BLaER1 treated with 17β-estradiol and CSF1 and Interleukin-3, amounts not matched to agents 10 nM and 100 nM (cell line): ENCODE measurements at regions not wholly inside any gene's neighbourhood (a gene's known extent, or its start where the extent isn't known, plus 50 kb on each side); places are given as distances from the start of the nearest gene placed in this dataset.
A peak's percentile ranks its signal among the peaks of the same experiment; 100 is the strongest.
"Not testable (repeated sequence)": the region's sequence is repeated elsewhere in the genome, so short reads cannot be mapped to it uniquely, and the experiment has no call there.

ENCODE experiments used
- H3K27ac ChIP-seq, 11 experiments: shearing (Covaris generic); formaldehyde crosslinking; 2 replicates each; pipeline ENCODE4 v1.8.1; 2022
- H3K27me3 ChIP-seq, 11 experiments: shearing (Covaris generic); formaldehyde crosslinking; 2 replicates each; pipeline ENCODE4 v1.8.1; 2022
- H3K36me3 ChIP-seq, 11 experiments: shearing (Covaris generic); formaldehyde crosslinking; 2 replicates each; pipeline ENCODE4 v1.8.1; 2022
- H3K4me1 ChIP-seq, 10 experiments: shearing (Covaris generic); formaldehyde crosslinking; 2 replicates each; pipeline ENCODE4 v1.8.1; 2022
- H3K4me2 ChIP-seq, 11 experiments: shearing (Covaris generic); formaldehyde crosslinking; 2 replicates each; pipeline ENCODE4 v1.8.1; 2022
- H3K4me3 ChIP-seq, 10 experiments: shearing (Covaris generic); formaldehyde crosslinking; 2 replicates each; pipeline ENCODE4 v1.8.1; 2022
- H3K9ac ChIP-seq, 11 experiments: shearing (Covaris generic); formaldehyde crosslinking; 2 replicates each; pipeline ENCODE4 v1.8.1; 2022
- H3K9me3 ChIP-seq, 11 experiments: shearing (Covaris generic); formaldehyde crosslinking; replicated peaks in 1 of 11; 2 replicates each; pipeline ENCODE4 v1.8.1; 2022
- H4K20me1 ChIP-seq, 11 experiments: shearing (Covaris generic); formaldehyde crosslinking; 2 replicates each; pipeline ENCODE4 v1.8.1; 2022
- Cebpa-rat ChIP-seq, 11 experiments: shearing (Covaris generic); IDR thresholded peaks; 2 replicates each; pipeline ENCODE4 v1.8.1; 2022

GRCh38 chr3:177781686-177782161 is 584.4 kb upstream of the TBL1XR1 start:
- Histone ChIP-seq H3K9ac (no peak overlapping the region), H3K4me1 (peaks cover 18 to 47% (median 20%) of the 10 kb centered on the region in 10 experiments), H3K27ac (peak overlapping the region in 1 of 11 experiments; percentile 21; a peak in 1 of 22 replicates), H3K4me3 (no peak overlapping the region), H3K4me2 (peak overlapping the region in 4 of 11 experiments; percentile 10 to 58 (median 54); a peak in 6 of 22 replicates), H3K9me3 (peaks cover 0 to 82% (median 58%) of the 10 kb centered on the region in 11 experiments; a peak in 18 of 22 replicates), H3K27me3 (no peaks in the 10 kb centered on the region), H3K36me3 (0 out of 22 replicates have a peak, but pooled peaks cover 0 to 6% (median 0%) of the 10 kb centered on the region in 11 experiments), H4K20me1 (no peaks in the 10 kb centered on the region)
- no peak for TF ChIP-seq Cebpa-rat (IDR thresholded peaks at IDR 0.05)

- no peak for TF ChIP-seq Cebpa-rat (IDR thresholded peaks at IDR 0.05)
- H3K4me3 ChIP-seq = no peak overlapping the region
- no peaks in the 10 kb centered on the region for H4K20me1 ChIP-seq
- H3K36me3 ChIP-seq = 0 out of 22 replicates have a peak, but pooled peaks cover 0 to 6% (median 0%) of the 10 kb centered on the region in 11 experiments
- no peak overlapping the region for H3K27ac ChIP-seq
- peaks cover 0 to 66% (median 44%) of the 10 kb centered on the region in 11 experiments; a peak in 17 of 22 replicates for H3K9me3 ChIP-seq
- H3K4me2 ChIP-seq = no peak overlapping the region
- H3K4me1 ChIP-seq = peaks cover 10 to 32% (median 12%) of the 10 kb centered on the region in 10 experiments
- H3K27me3 ChIP-seq = no peaks in the 10 kb centered on the region
- no peak overlapping the region for H3K9ac ChIP-seq
Observed at GRCh38 chr3:177783338-177783737, 586.1 kb upstream of the TBL1XR1 start.

- Histone ChIP-seq H3K27me3 (no peaks in the 10 kb centered on the region), H3K9ac (no peak overlapping the region), H3K4me3 (no peak overlapping the region), H4K20me1 (no peaks in the 10 kb centered on the region), H3K4me2 (no peak overlapping the region), H3K4me1 (peaks cover 7 to 28% (median 8%) of the 10 kb centered on the region in 10 experiments), H3K36me3 (0 out of 22 replicates have a peak, but pooled peaks cover 0 to 6% (median 0%) of the 10 kb centered on the region in 11 experiments), H3K27ac (no peak overlapping the region), H3K9me3 (peaks cover 0 to 65% (median 40%) of the 10 kb centered on the region in 11 experiments; a peak in 16 of 22 replicates)
- no peak for TF ChIP-seq Cebpa-rat (IDR thresholded peaks at IDR 0.05)
Observed at GRCh38 chr3:177783767-177784166, 586.5 kb upstream of the TBL1XR1 start.

DNA sequence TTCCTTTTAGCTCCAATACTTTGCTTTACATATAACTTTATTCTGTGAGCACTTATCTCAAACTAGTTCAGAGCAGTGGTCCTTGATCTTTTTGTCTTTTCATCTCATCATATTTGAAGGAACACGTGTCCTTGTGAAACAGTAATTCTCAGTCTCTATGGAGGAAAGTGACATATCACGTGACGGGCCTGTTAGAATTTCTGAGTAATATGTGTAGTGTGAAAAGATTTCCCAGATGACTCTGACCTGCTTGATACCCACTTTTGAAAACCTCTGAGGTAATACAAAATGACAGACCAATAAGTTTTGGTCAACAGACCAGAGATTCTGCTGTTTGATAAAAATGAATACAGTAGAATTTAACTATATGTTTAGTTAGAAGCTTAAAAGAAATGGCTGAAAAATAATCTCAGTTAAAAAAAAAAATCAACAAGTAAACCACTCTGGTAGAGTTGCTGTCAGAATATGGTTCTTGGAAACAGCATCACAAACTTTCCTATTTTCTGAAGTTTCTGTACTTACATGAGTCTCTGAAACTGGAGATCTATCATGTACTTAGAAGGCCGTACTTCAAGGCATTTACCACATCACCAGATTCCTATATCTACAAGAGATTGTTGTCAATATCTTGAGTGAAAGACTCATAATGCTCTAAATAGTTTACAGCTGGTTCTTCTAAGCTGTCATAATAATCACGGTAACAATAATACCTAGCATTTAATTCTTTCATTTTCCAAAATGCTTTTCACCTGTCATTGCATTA is 590.2 kb upstream of the TBL1XR1 start:
- Histone ChIP-seq H3K9ac (no peak overlapping the region), H3K36me3 (0 out of 22 replicates have a peak, but pooled peaks cover 0 to 1% (median 0%) of the 10 kb centered on the region in 11 experiments), H3K4me1 (no peaks in the 10 kb centered on the region), H3K27me3 (no peaks in the 10 kb centered on the region), H3K9me3 (peaks cover 0 to 59% (median 32%) of the 10 kb centered on the region in 11 experiments; a peak in 16 of 22 replicates), H3K4me2 (no peak overlapping the region), H4K20me1 (no peaks in the 10 kb centered on the region), H3K4me3 (no peak overlapping the region), H3K27ac (no peak overlapping the region)
- TF ChIP-seq Cebpa-rat (IDR thresholded peaks at IDR 0.05) = no peak

DNA sequence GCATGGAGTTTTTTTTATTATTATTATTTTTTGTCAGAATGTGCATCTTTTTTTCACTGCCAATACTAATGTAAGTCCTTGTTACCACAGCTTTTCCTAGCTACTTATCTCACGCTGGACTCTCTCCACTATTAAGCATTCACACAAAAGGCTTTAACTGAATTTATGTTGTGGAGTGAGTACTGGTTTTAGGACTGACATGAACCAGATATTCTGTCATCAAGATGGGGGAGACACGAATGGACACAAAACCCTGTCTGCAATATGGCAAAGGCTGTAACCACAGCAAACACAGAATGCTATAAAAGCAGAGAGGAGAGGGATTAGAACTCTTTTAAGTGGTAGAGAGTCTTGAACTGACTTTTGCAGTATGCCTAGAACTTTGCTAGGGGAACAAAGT is 592.2 kb upstream of the TBL1XR1 start:
- no peak overlapping the region for H3K9ac ChIP-seq
- H3K4me3 ChIP-seq = no peak overlapping the region
- no peak overlapping the region for H3K27ac ChIP-seq
- H3K36me3 ChIP-seq = no peaks in the 10 kb centered on the region
- no peaks in the 10 kb centered on the region for H3K27me3 ChIP-seq
- no peak for TF ChIP-seq Cebpa-rat (IDR thresholded peaks at IDR 0.05)
- peaks cover 0 to 3% (median 0%) of the 10 kb centered on the region in 10 experiments; a peak in 5 of 20 replicates for H3K4me1 ChIP-seq
- no peak overlapping the region for H3K4me2 ChIP-seq
- H4K20me1 ChIP-seq = no peaks in the 10 kb centered on the region
- peaks cover 0 to 51% (median 29%) of the 10 kb centered on the region in 11 experiments; a peak in 14 of 22 replicates for H3K9me3 ChIP-seq

DNA sequence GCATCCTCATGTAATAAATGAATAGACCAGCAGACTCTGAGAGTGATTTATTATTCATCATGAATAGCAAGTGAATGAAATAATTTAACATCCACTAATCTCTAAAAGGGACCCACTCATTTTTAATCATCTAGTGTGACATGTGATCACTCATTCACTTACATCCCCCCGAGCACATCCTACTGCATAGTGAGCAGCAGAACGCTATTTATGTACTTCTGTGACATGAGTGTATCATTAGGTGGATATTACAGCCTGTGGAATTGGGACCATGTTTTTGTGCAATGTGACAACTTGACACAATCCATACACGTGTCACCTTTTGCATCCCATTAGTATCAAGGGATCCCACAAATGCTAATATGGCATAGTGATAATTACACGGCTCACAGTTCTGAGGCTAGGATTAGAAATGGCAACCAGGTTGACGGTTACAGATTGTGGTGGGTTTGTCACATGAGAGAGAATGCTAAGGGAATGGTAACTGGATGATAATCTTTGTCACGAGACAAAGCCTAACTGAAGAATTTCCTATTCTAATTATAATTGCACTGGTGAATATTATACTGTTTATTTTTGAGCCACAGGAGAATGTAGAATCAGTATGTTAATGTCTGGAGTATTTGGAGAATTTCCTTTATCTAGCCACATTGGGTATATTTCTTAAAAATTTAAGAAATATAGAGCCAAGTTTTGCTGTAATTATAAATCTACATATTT is 595.2 kb upstream of the TBL1XR1 start:
- no peaks in the 10 kb centered on the region for H4K20me1 ChIP-seq
- no peak overlapping the region for H3K4me3 ChIP-seq
- H3K4me1 ChIP-seq = peaks cover 0 to 6% (median 0%) of the 10 kb centered on the region in 10 experiments; a peak in 5 of 20 replicates
- H3K9me3 ChIP-seq = peaks cover 0 to 52% (median 23%) of the 10 kb centered on the region in 11 experiments; a peak in 15 of 22 replicates
- no peaks in the 10 kb centered on the region for H3K36me3 ChIP-seq
- H3K27me3 ChIP-seq = no peaks in the 10 kb centered on the region
- TF ChIP-seq Cebpa-rat (IDR thresholded peaks at IDR 0.05) = no peak
- no peak overlapping the region for H3K27ac ChIP-seq
- H3K9ac ChIP-seq = no peak overlapping the region
- no peak overlapping the region for H3K4me2 ChIP-seq

DNA sequence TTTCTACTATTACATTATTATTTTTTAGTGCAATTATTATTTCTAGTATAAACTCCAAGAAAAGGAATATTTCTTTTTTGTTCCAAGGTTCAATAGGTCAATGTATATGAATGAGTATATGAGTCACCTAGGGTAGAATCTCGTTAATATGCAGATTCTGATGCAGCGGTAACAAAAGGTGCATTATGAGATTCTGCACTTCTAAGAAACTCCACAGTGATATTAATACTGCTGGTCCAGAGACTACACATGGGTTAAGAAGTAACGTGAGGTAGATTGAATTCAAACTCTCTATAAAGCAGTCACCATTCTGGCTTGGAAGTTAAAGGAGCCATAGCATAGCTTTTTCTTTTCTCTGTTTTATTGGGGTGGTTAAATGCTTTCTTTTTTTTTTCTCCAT is 596.2 kb upstream of the TBL1XR1 start:
- Histone ChIP-seq H3K4me1 (peaks cover 0 to 6% (median 0%) of the 10 kb centered on the region in 10 experiments; a peak in 5 of 20 replicates), H3K27ac (no peak overlapping the region), H3K27me3 (no peaks in the 10 kb centered on the region), H3K4me3 (no peak overlapping the region), H3K4me2 (no peak overlapping the region), H3K9ac (no peak overlapping the region), H3K9me3 (peaks cover 0 to 60% (median 23%) of the 10 kb centered on the region in 11 experiments; a peak in 15 of 22 replicates), H4K20me1 (no peaks in the 10 kb centered on the region), H3K36me3 (no peaks in the 10 kb centered on the region)
- no peak for TF ChIP-seq Cebpa-rat (IDR thresholded peaks at IDR 0.05)

DNA sequence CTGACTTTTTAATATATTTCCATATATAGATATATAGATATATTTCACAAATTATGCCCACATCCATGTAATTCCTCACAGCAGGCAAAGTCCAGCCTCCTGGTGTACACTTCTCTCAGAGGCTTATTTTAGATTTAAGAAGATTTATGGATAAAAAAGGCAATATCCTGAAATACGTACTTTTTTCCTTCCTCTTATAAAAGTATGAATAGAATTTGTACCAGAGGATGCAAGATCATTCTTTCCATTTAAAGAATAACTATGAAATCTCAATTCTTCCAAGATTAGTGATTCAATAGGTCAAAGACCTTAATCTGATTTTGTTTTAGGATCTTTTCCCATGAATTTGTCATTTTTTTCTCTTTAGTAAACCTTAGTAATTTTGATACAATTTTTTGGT is 597.9 kb upstream of the TBL1XR1 start:
- no peak overlapping the region for H3K9ac ChIP-seq
- TF ChIP-seq Cebpa-rat (IDR thresholded peaks at IDR 0.05) = no peak
- no peaks in the 10 kb centered on the region for H3K27me3 ChIP-seq
- peaks cover 0 to 6% (median 0%) of the 10 kb centered on the region in 10 experiments; a peak in 5 of 20 replicates for H3K4me1 ChIP-seq
- H3K36me3 ChIP-seq = no peaks in the 10 kb centered on the region
- peaks cover 0 to 53% (median 19%) of the 10 kb centered on the region in 11 experiments; a peak in 14 of 22 replicates for H3K9me3 ChIP-seq
- H3K4me2 ChIP-seq = no peak overlapping the region
- H4K20me1 ChIP-seq = no peaks in the 10 kb centered on the region
- no peak overlapping the region for H3K27ac ChIP-seq
- no peak overlapping the region for H3K4me3 ChIP-seq

GRCh38 chr3:177795859-177796258 is 598.6 kb upstream of the TBL1XR1 start:
- Histone ChIP-seq H3K9me3 (peaks cover 0 to 52% (median 20%) of the 10 kb centered on the region in 11 experiments; a peak in 15 of 22 replicates), H3K9ac (no peak overlapping the region), H3K36me3 (no peaks in the 10 kb centered on the region), H4K20me1 (no peaks in the 10 kb centered on the region), H3K4me1 (peaks cover 0 to 6% (median 0%) of the 10 kb centered on the region in 10 experiments; a peak in 5 of 20 replicates), H3K27ac (no peak overlapping the region), H3K27me3 (no peaks in the 10 kb centered on the region), H3K4me2 (no peak overlapping the region), H3K4me3 (no peak overlapping the region)
- TF ChIP-seq Cebpa-rat (IDR thresholded peaks at IDR 0.05) = no peak

DNA sequence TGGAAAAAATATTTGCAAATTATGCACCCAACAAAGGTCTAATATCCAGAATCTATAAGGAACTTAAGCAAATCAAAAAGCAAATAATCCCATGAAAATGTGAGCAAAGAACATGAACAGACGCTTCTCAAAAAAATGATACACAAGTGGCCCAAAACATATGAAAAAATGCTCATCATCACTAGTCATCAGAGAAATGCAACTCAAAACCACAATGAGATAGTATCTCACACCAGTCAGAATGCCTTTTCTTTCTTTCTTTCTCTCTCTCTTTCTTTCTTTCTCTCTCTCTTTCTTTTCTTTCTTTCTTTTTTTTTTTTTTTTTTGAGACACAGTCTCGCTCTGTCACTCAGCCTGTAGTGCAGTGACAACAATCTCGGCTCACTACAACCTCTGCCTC is 602.9 kb upstream of the TBL1XR1 start:
- not testable (repeated sequence) for H3K27me3 ChIP-seq, H3K27ac ChIP-seq, H3K36me3 ChIP-seq, H3K4me3 ChIP-seq, H4K20me1 ChIP-seq, H3K4me1 ChIP-seq, H3K4me2 ChIP-seq, H3K9ac ChIP-seq
- H3K9me3 ChIP-seq = peaks cover 0 to 54% (median 22%) of the 10 kb centered on the region in 11 experiments; a peak in 14 of 22 replicates
